ENCODE measurements at regions not wholly inside any gene's neighbourhood (a gene's known extent, or its start where the extent isn't known, plus 50 kb on each side); places are given as distances from the start of the nearest gene placed in this dataset.
A peak's percentile ranks its signal among the peaks of the same experiment; 100 is the strongest.
"Not testable (repeated sequence)": the region's sequence is repeated elsewhere in the genome, so short reads cannot be mapped to it uniquely, and the experiment has no call there.

DNA sequence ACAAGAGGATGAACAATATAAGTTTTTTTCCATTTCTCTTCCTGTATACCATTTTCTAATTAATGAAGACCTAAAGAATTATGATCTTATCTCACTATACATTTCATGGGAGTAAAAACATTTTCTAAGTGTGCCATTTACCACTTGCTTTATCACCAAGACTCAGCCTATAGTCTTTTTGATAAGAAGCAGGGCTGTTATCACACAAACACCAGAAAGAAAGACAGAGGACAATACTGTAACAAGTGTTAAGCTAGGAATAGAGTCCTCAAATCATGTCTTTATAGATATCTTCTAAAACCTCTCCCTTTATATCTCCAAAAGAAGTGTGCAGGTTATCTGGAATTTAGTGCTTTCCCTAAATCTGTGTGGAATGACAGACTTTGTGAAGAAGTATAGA lies 119.7 kb downstream of the FAM174A start:
- Histone ChIP-seq H3K27ac (ENCODE audit: low read depth, low read length) (no peak overlapping the region), H3K4me3 (ENCODE audit: low read length in 2 of 2) (no peak overlapping the region), H3K27me3 (ENCODE audit: insufficient read depth, low read length) (no peaks in the 10 kb centered on the region), H3K4me1 (ENCODE audit: insufficient read depth, low read length) (peaks cover 8% of the 10 kb centered on the region), H3K36me3 (ENCODE audit: insufficient read depth, low read length) (no peaks in the 10 kb centered on the region), H3K9me3 (ENCODE audit: control insufficient read depth in 1 of 2, low read length in 2 of 2) (no peaks in the 10 kb centered on the region)
- H3K4me1 Mint-ChIP-seq: peaks cover 0 to 14% (median 8%) of the 10 kb centered on the region in 4 donors
- H3K36me3 Mint-ChIP-seq: no peaks in the 10 kb centered on the region
- peaks cover 0 to 1% (median 0%) of the 10 kb centered on the region in 8 donors for H3K9me3 Mint-ChIP-seq
- ChIA-PET POLR2A (ENCODE audit: partially characterized antibody) (no interaction called here), CTCF (ENCODE audit: partially characterized antibody) (no interaction called here)
- DNase-seq: no peak
- intact Hi-C loops (cut with micrococcal nuclease): no loop called here
- peaks cover 0 to 2% of the 10 kb centered on the region in 2 donors for H3K27me3 Mint-ChIP-seq
- no peak overlapping the region for H3K27ac Mint-ChIP-seq
- no peak overlapping the region for H3K4me3 Mint-ChIP-seq

DNA sequence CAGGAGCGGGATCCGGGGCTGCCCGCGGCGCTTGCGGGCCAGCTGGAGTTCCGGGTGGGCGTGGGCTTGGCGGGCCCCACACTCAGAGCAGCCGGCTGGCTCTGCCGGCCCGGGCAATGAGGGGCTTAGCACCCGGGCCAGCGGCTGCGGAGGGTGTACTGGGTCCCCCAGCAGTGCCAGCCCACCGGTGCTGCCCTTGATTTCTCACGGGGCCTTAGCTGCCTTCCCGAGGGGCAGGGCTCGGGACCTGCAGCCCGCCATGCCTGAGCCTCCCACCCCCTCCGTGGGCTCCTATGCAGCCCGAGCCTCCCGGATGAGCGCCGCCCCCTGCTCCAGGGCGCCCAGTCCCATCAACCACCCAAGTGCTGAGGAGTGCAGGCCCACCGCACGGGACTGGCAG lies 121.6 kb downstream of the FAM174A start:
- CTCF ChIA-PET (ENCODE audit: partially characterized antibody); POLR2A ChIA-PET (ENCODE audit: partially characterized antibody); H3K4me3 ChIP-seq (ENCODE audit: low read length in 2 of 2); H3K27ac ChIP-seq (ENCODE audit: low read depth, low read length); intact Hi-C loops (cut with micrococcal nuclease); H3K4me1 ChIP-seq (ENCODE audit: insufficient read depth, low read length); H3K9me3 Mint-ChIP-seq; H3K9me3 ChIP-seq (ENCODE audit: control insufficient read depth in 1 of 2, low read length in 2 of 2); H3K4me3 Mint-ChIP-seq; H3K27me3 ChIP-seq (ENCODE audit: insufficient read depth, low read length); DNase-seq; H3K36me3 ChIP-seq (ENCODE audit: insufficient read depth, low read length); H3K27ac Mint-ChIP-seq; H3K36me3 Mint-ChIP-seq; H3K27me3 Mint-ChIP-seq: not testable (repeated sequence)
- H3K4me1 Mint-ChIP-seq: peaks cover 0 to 17% (median 9%) of the 10 kb centered on the region in 4 donors

DNA sequence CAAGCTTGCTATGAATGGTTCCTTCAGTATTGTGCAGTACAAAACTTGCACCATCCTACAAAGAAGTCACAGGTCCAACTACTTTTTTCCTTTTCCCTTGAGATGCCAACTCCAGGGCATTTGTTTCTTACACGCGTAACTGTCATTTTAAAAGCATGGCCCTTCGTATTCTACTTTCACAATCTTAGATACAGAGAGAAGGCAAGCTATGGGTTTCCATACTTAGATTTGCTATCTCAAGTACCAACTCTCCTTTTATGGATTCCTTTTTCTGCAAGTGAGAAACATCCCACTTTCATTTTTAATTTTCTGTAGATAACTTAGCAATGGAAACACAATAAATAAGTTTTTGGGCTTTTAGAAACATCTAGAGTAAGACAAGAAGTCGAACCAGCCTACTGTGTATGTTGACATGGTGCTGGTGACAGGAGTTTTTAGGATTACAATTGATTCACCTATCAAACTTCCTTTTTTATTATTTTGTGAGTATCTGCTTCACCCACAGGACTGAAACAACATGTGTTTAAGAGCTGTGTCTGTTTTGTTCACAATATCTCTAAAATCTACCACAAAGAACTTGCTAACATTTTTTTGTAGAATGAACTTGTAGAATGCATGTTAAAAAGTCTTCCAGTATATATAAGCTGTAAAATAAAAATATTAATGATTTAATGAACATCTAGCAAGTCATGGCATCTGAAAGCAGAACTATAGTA lies 124.1 kb downstream of the FAM174A start:
- Mint-ChIP-seq H3K27me3 (peaks cover 0 to 2% of the 10 kb centered on the region in 2 donors), H3K36me3 (no peaks in the 10 kb centered on the region), H3K4me3 (peak overlapping the region in 2 of 8 donors; percentile 13 to 40), H3K4me1 (peaks cover 0 to 17% (median 9%) of the 10 kb centered on the region in 4 donors), H3K27ac (peak overlapping the region in 1 of 7 donors; percentile 64), H3K9me3 (peaks cover 0 to 1% (median 0%) of the 10 kb centered on the region in 8 donors)
- CTCF ChIA-PET (ENCODE audit: partially characterized antibody): interaction anchor here (1.3 kb wide), 1 partner anchor 25 kb away, joined by 3 read pairs; no protein-coding TSS in a partner anchor
- Histone ChIP-seq H3K9me3 (ENCODE audit: control insufficient read depth in 1 of 2, low read length in 2 of 2) (no peaks in the 10 kb centered on the region), H3K27ac (ENCODE audit: low read depth, low read length) (no peak overlapping the region), H3K4me3 (ENCODE audit: low read length in 2 of 2) (no peak overlapping the region), H3K4me1 (ENCODE audit: insufficient read depth, low read length) (peaks cover 8% of the 10 kb centered on the region), H3K27me3 (ENCODE audit: insufficient read depth, low read length) (no peaks in the 10 kb centered on the region), H3K36me3 (ENCODE audit: insufficient read depth, low read length) (no peaks in the 10 kb centered on the region)
- POLR2A ChIA-PET (ENCODE audit: partially characterized antibody): interaction anchor here (1.4 to 1.5 kb wide), 2 partner anchors 9 to 245 kb away, joined by 3 read pairs; no protein-coding TSS in a partner anchor
- DNase-seq: no peak
- intact Hi-C loops (cut with micrococcal nuclease): no loop called here

- no peaks in the 10 kb centered on the region for H3K9me3 ChIP-seq (ENCODE audit: control insufficient read depth in 1 of 2, low read length in 2 of 2)
- H3K4me3 Mint-ChIP-seq: no peak overlapping the region
- intact Hi-C loops (cut with micrococcal nuclease): no loop called here
- no peaks in the 10 kb centered on the region for H3K9me3 Mint-ChIP-seq
- ChIA-PET POLR2A (ENCODE audit: partially characterized antibody) (no interaction called here), CTCF (ENCODE audit: partially characterized antibody) (no interaction called here)
- no peaks in the 10 kb centered on the region for H3K27me3 Mint-ChIP-seq
- peaks cover 21% of the 10 kb centered on the region for H3K4me1 ChIP-seq (ENCODE audit: insufficient read depth, low read length)
- H3K4me1 Mint-ChIP-seq: peaks cover 13 to 29% (median 18%) of the 10 kb centered on the region in 4 donors
- H3K27ac ChIP-seq (ENCODE audit: low read depth, low read length): no peak overlapping the region
- H3K27ac Mint-ChIP-seq: no peak overlapping the region
- H3K4me3 ChIP-seq (ENCODE audit: low read length in 2 of 2): no peak overlapping the region
- no peaks in the 10 kb centered on the region for H3K36me3 Mint-ChIP-seq
- H3K36me3 ChIP-seq (ENCODE audit: insufficient read depth, low read length): no peaks in the 10 kb centered on the region
- no peaks in the 10 kb centered on the region for H3K27me3 ChIP-seq (ENCODE audit: insufficient read depth, low read length)
- DNase-seq: no peak
Measured at GRCh38 chr5:100664140-100664539, 129.0 kb downstream of the FAM174A start.

GRCh38 chr5:100667161-100667630 lies 132.0 kb downstream of the FAM174A start:
- no peak overlapping the region for H3K27ac ChIP-seq (ENCODE audit: low read depth, low read length)
- Mint-ChIP-seq H3K27ac (peak overlapping the region in 4 of 7 donors; percentile 0 to 19 (median 11)), H3K27me3 (no peaks in the 10 kb centered on the region), H3K4me3 (peak overlapping the region in 4 of 8 donors; percentile 4 to 27 (median 15)), H3K36me3 (no peaks in the 10 kb centered on the region), H3K9me3 (peaks cover 0 to 8% (median 0%) of the 10 kb centered on the region in 8 donors), H3K4me1 (peaks cover 10 to 18% (median 13%) of the 10 kb centered on the region in 4 donors)
- H3K36me3 ChIP-seq (ENCODE audit: insufficient read depth, low read length): no peaks in the 10 kb centered on the region
- H3K4me1 ChIP-seq (ENCODE audit: insufficient read depth, low read length): peaks cover 18% of the 10 kb centered on the region
- H3K9me3 ChIP-seq (ENCODE audit: control insufficient read depth in 1 of 2, low read length in 2 of 2): no peaks in the 10 kb centered on the region
- intact Hi-C loops (cut with micrococcal nuclease): loop anchor here (2.0 to 5.0 kb wide), 2 partner anchors 130 to 236 kb away; partner anchors contain the start of genes FAM174A and ST8SIA4
- ChIA-PET CTCF (ENCODE audit: partially characterized antibody) (interaction anchor here (1.2 to 1.8 kb wide), 2 partner anchors 234 to 236 kb away, joined by 4 to 10 read pairs; partner anchors contain the start of gene ST8SIA4), POLR2A (ENCODE audit: partially characterized antibody) (interaction anchor here (0.6 to 3.5 kb wide), 6 partner anchors 10 to 235 kb away, joined by 3 to 34 read pairs (median 4); partner anchors contain the start of gene ST8SIA4)
- peak in 4 of 5 donors; percentile 16 to 55 (median 38) for DNase-seq
- H3K27me3 ChIP-seq (ENCODE audit: insufficient read depth, low read length): no peaks in the 10 kb centered on the region
- H3K4me3 ChIP-seq (ENCODE audit: low read length in 2 of 2): no peak overlapping the region

GRCh38 chr5:100668511-100668910 lies 133.3 kb downstream of the FAM174A start:
- H3K4me3 Mint-ChIP-seq: no peak overlapping the region
- ChIA-PET CTCF (ENCODE audit: partially characterized antibody) (no interaction called here), POLR2A (ENCODE audit: partially characterized antibody) (interaction anchor here (1.0 to 3.5 kb wide), 4 partner anchors 8 to 234 kb away, joined by 3 to 34 read pairs (median 3); partner anchors contain the start of gene ST8SIA4)

More at GRCh38 chr5:100668511-100668910, 133.3 kb downstream of the FAM174A start:
- H3K27ac ChIP-seq (ENCODE audit: low read depth, low read length): no peak overlapping the region
- intact Hi-C loops (cut with micrococcal nuclease): loop anchor here (5.0 kb wide), 1 partner anchor 131 kb away; the partner anchor contains the start of gene FAM174A
- H3K36me3 ChIP-seq (ENCODE audit: insufficient read depth, low read length): no peaks in the 10 kb centered on the region
- Mint-ChIP-seq H3K36me3 (no peaks in the 10 kb centered on the region), H3K4me1 (peaks cover 10 to 18% (median 13%) of the 10 kb centered on the region in 4 donors), H3K27ac (no peak overlapping the region), H3K9me3 (peaks cover 0 to 8% (median 1%) of the 10 kb centered on the region in 8 donors), H3K27me3 (no peaks in the 10 kb centered on the region)
- no peak for DNase-seq
- no peaks in the 10 kb centered on the region for H3K27me3 ChIP-seq (ENCODE audit: insufficient read depth, low read length)
- H3K4me1 ChIP-seq (ENCODE audit: insufficient read depth, low read length): peaks cover 18% of the 10 kb centered on the region
- H3K4me3 ChIP-seq (ENCODE audit: low read length in 2 of 2): no peak overlapping the region
- no peaks in the 10 kb centered on the region for H3K9me3 ChIP-seq (ENCODE audit: control insufficient read depth in 1 of 2, low read length in 2 of 2)
